CD14-positive monocyte (primary cell): ENCODE measurements at regions not wholly inside any gene's neighbourhood (a gene's known extent, or its start where the extent isn't known, plus 50 kb on each side); places are given as distances from the start of the nearest gene placed in this dataset.

Source experiments
- DNase-seq, 3 donors: peaks; one replicate each; pipeline ENCODE4 v3.0.0-alpha.2; 2011 to 2022
- H2AFZ ChIP-seq: 2 replicates; pipeline ENCODE4 v1.6.0; 2012; ENCODE audit warnings: mild to moderate bottlenecking, low read depth, low read length, inconsistent platforms; ENCODE audit not compliant: insufficient read depth, poor library complexity, severe bottlenecking
- H3K27ac ChIP-seq, 2 donors: 1 replicate in 1 of 2; 2 replicates in 1 of 2; pipeline ENCODE4 v1.5.1; 2012 to 2013; ENCODE audit warnings: low read length in 2 of 2, control low read depth in 1 of 2, inconsistent platforms in 1 of 2, low read depth in 1 of 2, mild to moderate bottlenecking in 1 of 2
- H3K27me3 ChIP-seq, 2 donors: one replicate each; pipeline versions ENCODE4 v1.6.0 to v1.6.1; 2011 to 2013; ENCODE audit warnings: low read length in 2 of 2; ENCODE audit not compliant: control insufficient read depth in 2 of 2, insufficient read depth in 2 of 2
- H3K36me3 ChIP-seq, 2 donors: replicated peaks in 1 of 2; 1 replicate in 1 of 2; 2 replicates in 1 of 2; pipeline versions ENCODE4 v1.5.1 to v1.6.1; 2012 to 2013; ENCODE audit warnings: low read length in 2 of 2, control low read depth in 1 of 2, inconsistent platforms in 1 of 2, mild to moderate bottlenecking in 1 of 2; ENCODE audit not compliant: insufficient read depth in 2 of 2, control insufficient read depth in 1 of 2
- H3K4me1 ChIP-seq, 2 donors: 1 replicate in 1 of 2; 2 replicates in 1 of 2; pipeline versions ENCODE4 v1.5.1 to v1.6.1; 2012 to 2013; ENCODE audit warnings: low read length in 2 of 2, control low read depth in 1 of 2, inconsistent platforms in 1 of 2, mild to moderate bottlenecking in 1 of 2, moderate library complexity in 1 of 2; ENCODE audit not compliant: insufficient read depth in 2 of 2, control insufficient read depth in 1 of 2
- H3K4me2 ChIP-seq: replicated peaks from 2 replicates; pipeline ENCODE3; 2012; ENCODE audit warnings: low read length, moderate library complexity, mild to moderate bottlenecking; ENCODE audit not compliant: poor library complexity, severe bottlenecking; ENCODE audit errors: extremely low read depth
- H3K4me3 ChIP-seq, 3 experiments: fragments of 200-600 bp in 1 of 3; sonication (generic) in 1 of 3; replicated peaks in 1 of 3; 1 replicate in 2 of 3; 2 replicates in 1 of 3; pipeline ENCODE4 v1.5.1; 2011 to 2013; ENCODE audit warnings: low read length in 3 of 3, mild to moderate bottlenecking in 3 of 3, control low read depth in 2 of 3, low read depth in 2 of 3, inconsistent platforms in 1 of 3, moderate library complexity in 1 of 3
- H3K79me2 ChIP-seq: 2 replicates; pipeline ENCODE4 v1.6.0; 2012; ENCODE audit warnings: mild to moderate bottlenecking, control low read depth, inconsistent platforms, low read length, moderate library complexity; ENCODE audit not compliant: insufficient read depth
- H3K9ac ChIP-seq: 2 replicates; pipeline ENCODE4 v1.6.0; 2017; ENCODE audit warnings: low read length, mild to moderate bottlenecking; ENCODE audit not compliant: insufficient read depth, poor library complexity, severe bottlenecking
- H3K9me3 ChIP-seq, 2 donors: replicated peaks in 1 of 2; 1 replicate in 1 of 2; 2 replicates in 1 of 2; pipeline versions ENCODE4 v1.5.1 to v1.6.1; 2012 to 2013; ENCODE audit warnings: low read length in 2 of 2, control low read depth in 1 of 2; ENCODE audit not compliant: control insufficient read depth in 1 of 2, insufficient read depth in 1 of 2
- H4K20me1 ChIP-seq: 2 replicates; pipeline ENCODE4 v1.6.0; 2012; ENCODE audit warnings: mild to moderate bottlenecking, low read length, control low read depth, moderate library complexity; ENCODE audit not compliant: insufficient read depth
- H3K27ac Mint-ChIP-seq, 7 donors: one replicate each; pipeline ENCODE4 v1.8.0; 2020; ENCODE audit warnings: mild to moderate bottlenecking in 7 of 7, mixed read lengths in 7 of 7, moderate library complexity in 6 of 7, inconsistent platforms in 2 of 7
- H3K27me3 Mint-ChIP-seq, 3 donors: one replicate each; pipeline ENCODE4 v1.8.0; 2021 to 2022; ENCODE audit warnings: low read depth in 3 of 3, mild to moderate bottlenecking in 3 of 3, mixed read lengths in 3 of 3, moderate library complexity in 3 of 3, inconsistent platforms in 1 of 3
- H3K36me3 Mint-ChIP-seq, 2 donors: one replicate each; pipeline ENCODE4 v1.8.0; 2020; ENCODE audit warnings: mixed read lengths in 2 of 2, inconsistent platforms in 1 of 2, mild to moderate bottlenecking in 1 of 2
- H3K4me1 Mint-ChIP-seq: one replicate; pipeline ENCODE4 v1.8.0; 2020; ENCODE audit warnings: mild to moderate bottlenecking, mixed read lengths
- H3K4me3 Mint-ChIP-seq, 2 donors: one replicate each; pipeline ENCODE4 v1.8.0; 2020; ENCODE audit warnings: mild to moderate bottlenecking in 2 of 2, mixed read lengths in 2 of 2, moderate library complexity in 1 of 2
- H3K9me3 Mint-ChIP-seq, 7 donors: one replicate each; pipeline ENCODE4 v1.8.0; 2020 to 2022; ENCODE audit warnings: mixed read lengths in 7 of 7, mild to moderate bottlenecking in 6 of 7, moderate library complexity in 6 of 7, inconsistent platforms in 2 of 7
- WGBS: methylation state at CpG from one replicate; pipeline ENCODE4 v1.1.5; 2013; ENCODE audit warnings: missing lambda C conversion rate; ENCODE audit not compliant: insufficient coverage; 5-methylcytosine and 5-hydroxymethylcytosine counted together
- intact Hi-C, 2 donors: fragments of 100-400 bp; cut with micrococcal nuclease; formaldehyde crosslinking; loops; one replicate each; pipeline versions ENCODE4 v1.15.0 to v1.15.1; 2023
- TF ChIP-seq, protein P1 (sequence below): fragments of 200-600 bp; IDR thresholded peaks from one replicate; pipeline ENCODE4 v1.8.0; 2022; ENCODE audit warnings: antibody characterized with exemption, mild to moderate bottlenecking

DNA sequence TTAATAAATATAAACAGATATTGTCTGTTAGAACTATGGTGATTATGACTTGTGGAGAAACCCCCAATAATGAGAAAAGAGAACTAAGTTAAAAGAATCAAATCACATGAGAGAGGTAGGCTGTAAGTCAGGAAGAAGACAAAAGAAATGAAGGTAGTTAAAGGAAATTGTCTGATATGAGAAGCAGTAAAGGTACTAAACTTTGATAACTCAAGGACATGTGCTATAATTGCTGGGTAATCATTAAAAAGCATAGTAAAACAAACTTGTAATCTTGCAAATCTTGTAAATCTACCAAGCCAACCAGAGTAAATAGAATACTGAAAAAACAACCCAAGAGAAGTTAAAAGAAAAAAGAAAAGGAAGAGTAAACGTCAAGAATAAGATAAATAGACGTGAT lies 207.0 kb upstream of the CTNND2 start:
- intact Hi-C loops = no loop called here

DNA sequence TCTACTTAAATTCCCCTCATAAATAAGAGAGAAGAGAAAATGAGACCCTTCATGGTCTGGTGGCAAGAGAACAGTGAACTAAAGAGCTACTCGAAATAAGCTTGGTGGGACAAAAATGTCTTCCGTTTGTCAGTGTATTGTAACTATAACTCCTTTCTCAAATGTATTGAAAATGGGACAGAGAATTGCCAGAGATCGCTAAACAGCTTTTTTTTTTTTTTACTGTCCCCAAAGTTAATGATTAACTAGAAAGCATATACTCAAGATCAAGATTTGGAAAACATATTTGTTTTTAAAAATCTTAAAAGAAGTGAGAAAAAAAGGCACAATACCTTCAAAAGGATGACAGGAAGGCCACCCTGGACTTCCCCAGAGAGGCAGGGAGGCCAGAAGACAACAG lies 206.4 kb upstream of the CTNND2 start:
- no peak overlapping the region for H3K4me2 ChIP-seq
- Mint-ChIP-seq H3K27me3 (no peaks in the 10 kb centered on the region), H3K4me3 (no peak overlapping the region), H3K27ac (no peak overlapping the region), H3K36me3 (no peaks in the 10 kb centered on the region), H3K9me3 (peaks cover 0 to 4% (median 2%) of the 10 kb centered on the region in 7 donors), H3K4me1 (no peaks in the 10 kb centered on the region)
- TF ChIP-seq, protein P1, sequence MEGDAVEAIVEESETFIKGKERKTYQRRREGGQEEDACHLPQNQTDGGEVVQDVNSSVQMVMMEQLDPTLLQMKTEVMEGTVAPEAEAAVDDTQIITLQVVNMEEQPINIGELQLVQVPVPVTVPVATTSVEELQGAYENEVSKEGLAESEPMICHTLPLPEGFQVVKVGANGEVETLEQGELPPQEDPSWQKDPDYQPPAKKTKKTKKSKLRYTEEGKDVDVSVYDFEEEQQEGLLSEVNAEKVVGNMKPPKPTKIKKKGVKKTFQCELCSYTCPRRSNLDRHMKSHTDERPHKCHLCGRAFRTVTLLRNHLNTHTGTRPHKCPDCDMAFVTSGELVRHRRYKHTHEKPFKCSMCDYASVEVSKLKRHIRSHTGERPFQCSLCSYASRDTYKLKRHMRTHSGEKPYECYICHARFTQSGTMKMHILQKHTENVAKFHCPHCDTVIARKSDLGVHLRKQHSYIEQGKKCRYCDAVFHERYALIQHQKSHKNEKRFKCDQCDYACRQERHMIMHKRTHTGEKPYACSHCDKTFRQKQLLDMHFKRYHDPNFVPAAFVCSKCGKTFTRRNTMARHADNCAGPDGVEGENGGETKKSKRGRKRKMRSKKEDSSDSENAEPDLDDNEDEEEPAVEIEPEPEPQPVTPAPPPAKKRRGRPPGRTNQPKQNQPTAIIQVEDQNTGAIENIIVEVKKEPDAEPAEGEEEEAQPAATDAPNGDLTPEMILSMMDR = no peak
- H3K36me3 ChIP-seq = no peaks in the 10 kb centered on the region
- no peaks in the 10 kb centered on the region for H3K79me2 ChIP-seq
- DNase-seq = no peak
- H3K27ac ChIP-seq = no peak overlapping the region
- WGBS = no CpG with 5 or more reads among the region's 3 CpGs
- intact Hi-C loops = no loop called here
- H3K27me3 ChIP-seq = no peaks in the 10 kb centered on the region
- no peaks in the 10 kb centered on the region for H3K4me1 ChIP-seq
- no peaks in the 10 kb centered on the region for H4K20me1 ChIP-seq
- H3K9me3 ChIP-seq = no peaks in the 10 kb centered on the region
- no peak overlapping the region for H2AFZ ChIP-seq
- H3K4me3 ChIP-seq = no peak overlapping the region
- no peak overlapping the region for H3K9ac ChIP-seq

More for the DNA sequence above, 207.0 kb upstream of the CTNND2 start:
- Histone ChIP-seq H3K9me3 (no peaks in the 10 kb centered on the region), H3K9ac (no peak overlapping the region), H3K4me2 (no peak overlapping the region), H3K36me3 (no peaks in the 10 kb centered on the region), H3K4me1 (no peaks in the 10 kb centered on the region), H3K4me3 (no peak overlapping the region), H3K27me3 (no peaks in the 10 kb centered on the region), H3K27ac (no peak overlapping the region), H4K20me1 (no peaks in the 10 kb centered on the region), H2AFZ (no peak overlapping the region), H3K79me2 (no peaks in the 10 kb centered on the region)
- DNase-seq = no peak
- Mint-ChIP-seq H3K27ac (no peak overlapping the region), H3K4me1 (no peaks in the 10 kb centered on the region), H3K36me3 (no peaks in the 10 kb centered on the region), H3K4me3 (no peak overlapping the region), H3K27me3 (no peaks in the 10 kb centered on the region), H3K9me3 (peaks cover 0 to 4% (median 3%) of the 10 kb centered on the region in 7 donors)
- no CpG with 5 or more reads among the region's 2 CpGs for WGBS
- TF ChIP-seq, protein P1 = no peak
